H1 (cell line): ENCODE measurements at regions not wholly inside any gene's neighbourhood (a gene's known extent, or its start where the extent isn't known, plus 50 kb on each side); places are given as distances from the start of the nearest gene placed in this dataset.

ENCODE experiments used
- CTCF ChIA-PET: fragments of 300-600 bp; sonication (Branson Sonifier 250); formaldehyde crosslinking; loops from one replicate; lab custom pipeline; 2021; ENCODE audit not compliant: partially characterized antibody; lab: Charles Lee
- POLR2A ChIA-PET: fragments of 300-600 bp; sonication (Branson Sonifier 250); formaldehyde crosslinking; loops from one replicate; lab custom pipeline; 2021; ENCODE audit warnings: inconsistent platforms; ENCODE audit not compliant: partially characterized antibody; lab: Charles Lee
- DNase-seq, 2 experiments: peaks; one replicate each; pipeline versions ENCODE4 v3.0.0 to v3.0.0-alpha.2; 2010 to 2022; ENCODE audit warnings: low spot score in 2 of 2, low read depth in 1 of 2, mixed read lengths in 1 of 2
- FAIRE-seq: peaks from 2 replicates; lab custom pipeline; 2011; peaks lifted over from hg19 to GRCh38; lab: Jason Lieb, UNC
- H2AFZ ChIP-seq: 2 replicates; pipeline ENCODE4 v1.8.1; 2012; ENCODE audit warnings: low read length, inconsistent platforms
- H2AK5ac ChIP-seq: 2 replicates; pipeline ENCODE4 v1.6.1; 2013; ENCODE audit warnings: low read depth, low read length
- H2BK120ac ChIP-seq: replicated peaks from 2 replicates; pipeline ENCODE3; 2013; ENCODE audit warnings: low read depth, low read length, inconsistent platforms
- H2BK12ac ChIP-seq: 2 replicates; pipeline ENCODE4 v1.6.1; 2013; ENCODE audit warnings: low read depth, low read length
- H2BK15ac ChIP-seq: 2 replicates; pipeline ENCODE4 v1.6.1; 2013; ENCODE audit warnings: low read length
- H2BK20ac ChIP-seq: 2 replicates; pipeline ENCODE4 v1.6.1; 2013; ENCODE audit warnings: low read length
- H2BK5ac ChIP-seq: 2 replicates; pipeline ENCODE4 v1.6.1; 2013; ENCODE audit warnings: low read depth, low read length
- H3K14ac ChIP-seq: 2 replicates; pipeline ENCODE4 v1.6.1; 2013; ENCODE audit warnings: inconsistent platforms; ENCODE audit not compliant: insufficient read length
- H3K18ac ChIP-seq: 2 replicates; pipeline ENCODE4 v1.6.1; 2013; ENCODE audit warnings: low read length; ENCODE audit errors: extremely low read depth
- H3K23ac ChIP-seq: 2 replicates; pipeline ENCODE4 v1.6.1; 2013; ENCODE audit warnings: inconsistent platforms; ENCODE audit not compliant: insufficient read length
- H3K23me2 ChIP-seq: 2 replicates; pipeline ENCODE4 v1.6.1; 2013; ENCODE audit warnings: low read depth, low read length
- H3K27ac ChIP-seq: 2 replicates; pipeline ENCODE4 v1.6.1; 2011; ENCODE audit warnings: low read depth, low read length, inconsistent platforms
- H3K27me3 ChIP-seq, 4 experiments: replicated peaks in 1 of 4; 1 replicate in 1 of 4; 2 replicates in 3 of 4; pipeline versions ENCODE4 v1.6.1 to v1.8.1; 2011 to 2013; ENCODE audit warnings: low read length in 3 of 4, mild to moderate bottlenecking in 3 of 4, inconsistent platforms in 2 of 4, mixed read lengths in 2 of 4, moderate library complexity in 1 of 4; ENCODE audit not compliant: control insufficient read depth in 3 of 4, insufficient read depth in 3 of 4; ENCODE audit errors: extremely low read depth in 1 of 4
- H3K36me3 ChIP-seq, 4 experiments: 2 replicates each; pipeline versions ENCODE4 v1.6.1 to v1.8.1; 2011 to 2013; ENCODE audit warnings: mild to moderate bottlenecking in 4 of 4, low read length in 3 of 4, moderate library complexity in 2 of 4, control low read depth in 1 of 4, inconsistent platforms in 1 of 4; ENCODE audit not compliant: insufficient read depth in 4 of 4, control insufficient read depth in 2 of 4
- H3K4ac ChIP-seq: replicated peaks from 2 replicates; pipeline ENCODE3; 2013; ENCODE audit warnings: low read length, low read depth, mixed read lengths, inconsistent platforms; ENCODE audit not compliant: insufficient read length
- H3K4me1 ChIP-seq, 4 experiments: replicated peaks in 1 of 4; 1 replicate in 1 of 4; 2 replicates in 3 of 4; pipeline versions ENCODE4 v1.6.1 to v1.8.1; 2011 to 2013; ENCODE audit warnings: low read length in 3 of 4, inconsistent platforms in 2 of 4, mixed read lengths in 1 of 4; ENCODE audit not compliant: insufficient read depth in 4 of 4, control insufficient read depth in 3 of 4
- H3K4me2 ChIP-seq, 2 experiments: 2 replicates each; pipeline versions ENCODE4 v1.6.1 to v1.8.1; 2011 to 2013; ENCODE audit warnings: low read depth in 2 of 2, low read length in 2 of 2, control low read depth in 1 of 2, inconsistent platforms in 1 of 2, mild to moderate bottlenecking in 1 of 2; ENCODE audit not compliant: insufficient read depth in 1 of 2
- H3K4me3 ChIP-seq, 4 experiments: fragments of 200-600, 300-600 bp in 1 of 4; sonication (generic), shearing (Covaris generic), sonication (Bioruptor Twin) in 1 of 4; 2 replicates each; pipeline versions ENCODE4 v1.5.1 to v1.8.1; 2011 to 2016; ENCODE audit warnings: low read length in 4 of 4, low read depth in 3 of 4, control low read depth in 2 of 4, inconsistent platforms in 2 of 4, mild to moderate bottlenecking in 2 of 4, mixed read lengths in 1 of 4, moderate library complexity in 1 of 4; ENCODE audit not compliant: insufficient read depth in 2 of 4; ENCODE audit errors: extremely low read depth in 1 of 4
- H3K56ac ChIP-seq: replicated peaks from 2 replicates; pipeline ENCODE3; 2013; ENCODE audit warnings: low read depth, mild to moderate bottlenecking, mixed read lengths, low read length, inconsistent platforms; ENCODE audit not compliant: insufficient read length
- H3K79me1 ChIP-seq: 2 replicates; pipeline ENCODE4 v1.6.1; 2013; ENCODE audit warnings: low read depth, low read length, control low read depth
- H3K79me2 ChIP-seq, 2 experiments: 2 replicates each; pipeline versions ENCODE4 v1.6.1 to v1.8.1; 2012 to 2013; ENCODE audit warnings: low read length in 2 of 2, mild to moderate bottlenecking in 2 of 2, inconsistent platforms in 1 of 2; ENCODE audit not compliant: insufficient read depth in 2 of 2, control insufficient read depth in 1 of 2
- H3K9ac ChIP-seq, 4 experiments: replicated peaks in 1 of 4; 1 replicate in 1 of 4; 2 replicates in 3 of 4; pipeline versions ENCODE4 v1.6.1 to v1.8.1; 2011 to 2013; ENCODE audit warnings: low read depth in 3 of 4, low read length in 3 of 4, control low read depth in 2 of 4, mild to moderate bottlenecking in 2 of 4, moderate library complexity in 2 of 4, inconsistent platforms in 1 of 4; ENCODE audit errors: extremely low read depth in 1 of 4
- H3K9me3 ChIP-seq, 2 experiments: 2 replicates each; pipeline versions ENCODE4 v1.6.1 to v1.8.1; 2012 to 2013; ENCODE audit warnings: mild to moderate bottlenecking in 2 of 2, moderate library complexity in 2 of 2, control low read depth in 1 of 2, inconsistent platforms in 1 of 2, low read depth in 1 of 2, low read length in 1 of 2, mixed read lengths in 1 of 2; ENCODE audit not compliant: insufficient read depth in 2 of 2
- H4K20me1 ChIP-seq, 2 experiments: replicated peaks in 1 of 2; 2 replicates each; pipeline versions ENCODE3 to v1.8.1; 2011 to 2013; ENCODE audit warnings: inconsistent platforms in 2 of 2, low read length in 2 of 2, mild to moderate bottlenecking in 1 of 2; ENCODE audit not compliant: insufficient read depth in 2 of 2, control insufficient read depth in 1 of 2
- H4K5ac ChIP-seq: 2 replicates; pipeline ENCODE4 v1.6.1; 2013; ENCODE audit warnings: low read length, low read depth, mixed read lengths, inconsistent platforms; ENCODE audit not compliant: insufficient read length
- H4K8ac ChIP-seq: 2 replicates; pipeline ENCODE4 v1.8.0; 2013; ENCODE audit warnings: mild to moderate bottlenecking, moderate library complexity, low read length, inconsistent platforms; ENCODE audit not compliant: insufficient read depth; ENCODE audit errors: extremely low read depth
- H4K91ac ChIP-seq: replicated peaks from 2 replicates; pipeline ENCODE3; 2013; ENCODE audit warnings: low read length, mixed read lengths, inconsistent platforms; ENCODE audit not compliant: insufficient read length
- ASH2L ChIP-seq: fragments of 200-600, 300-600 bp; sonication (generic); IDR thresholded peaks from one replicate; pipeline ENCODE4 v1.7.1; 2017; ENCODE audit warnings: low read length
- CEBPB ChIP-seq: IDR thresholded peaks from 2 replicates; pipeline ENCODE4 v1.6.1; 2012; ENCODE audit warnings: low read depth, low read length
- CTBP2 ChIP-seq: IDR thresholded peaks from 2 replicates; pipeline ENCODE4 v1.7.0; 2011; ENCODE audit warnings: borderline replicate concordance, mild to moderate bottlenecking, moderate library complexity, mixed read lengths, low read length; ENCODE audit not compliant: insufficient read depth, insufficient read length
- GABPA ChIP-seq: IDR thresholded peaks from 2 replicates; pipeline ENCODE4 v1.6.1; 2011; ENCODE audit warnings: mild to moderate bottlenecking, low read length, moderate library complexity, borderline replicate concordance; ENCODE audit not compliant: insufficient read depth
- GTF2F1 ChIP-seq: IDR thresholded peaks from 2 replicates; pipeline ENCODE4 v1.6.1; 2012; ENCODE audit warnings: low read depth, low read length, improper control_type of control experiment, borderline replicate concordance
- HDAC6 ChIP-seq: IDR thresholded peaks from one replicate; pipeline ENCODE4 v1.7.1; 2012; ENCODE audit warnings: low read depth, mild to moderate bottlenecking, inconsistent platforms, low read length, moderate library complexity
- KDM1A ChIP-seq: fragments of 200-600, 300-600 bp; sonication (generic); IDR thresholded peaks from 2 replicates; pipeline ENCODE4 v1.7.1; 2016; ENCODE audit warnings: mild to moderate bottlenecking, low read length, borderline replicate concordance
- NRF1 ChIP-seq: IDR thresholded peaks from 2 replicates; pipeline ENCODE4 v1.6.1; 2011; ENCODE audit warnings: mild to moderate bottlenecking, low read depth, low read length, improper control_type of control experiment
- POLR2AphosphoS5 ChIP-seq: IDR thresholded peaks from 2 replicates; pipeline ENCODE4 v1.6.1; 2011; ENCODE audit warnings: low read depth, low read length
- RAD21 ChIP-seq, 2 experiments: IDR thresholded peaks in 1 of 2; conservative IDR thresholded peaks in 1 of 2; 2 replicates each; pipeline ENCODE4 v1.6.1; 2011; ENCODE audit warnings: low read depth in 2 of 2, low read length in 2 of 2, improper control_type of control experiment in 1 of 2, inconsistent platforms in 1 of 2, mild to moderate bottlenecking in 1 of 2, moderate library complexity in 1 of 2
- RFX5 ChIP-seq: IDR thresholded peaks from 2 replicates; pipeline ENCODE4 v1.6.1; 2011; ENCODE audit warnings: low read depth, low read length, improper control_type of control experiment, borderline replicate concordance
- RXRA ChIP-seq: IDR thresholded peaks from 2 replicates; pipeline ENCODE4 v1.6.1; 2011; ENCODE audit warnings: low read depth, mild to moderate bottlenecking, low read length, moderate library complexity; ENCODE audit not compliant: insufficient read depth
- SAP30 ChIP-seq: fragments of 300-600 bp; sonication (generic); IDR thresholded peaks from 2 replicates; pipeline ENCODE4 v1.7.1; 2012; ENCODE audit warnings: low read length, moderate library complexity, mild to moderate bottlenecking, inconsistent platforms; ENCODE audit not compliant: insufficient read depth, insufficient replicate concordance
- SRF ChIP-seq: IDR thresholded peaks from 2 replicates; pipeline ENCODE4 v1.6.1; 2011; ENCODE audit warnings: mild to moderate bottlenecking, low read depth, low read length, moderate library complexity
- WGBS, 2 experiments: shearing (Covaris generic) in 1 of 2; methylation state at CpG; one replicate each; pipeline versions ENCODE4 v1.1.6 to v1.1.7; 2013 to 2015; ENCODE audit warnings: low lambda C conversion rate in 2 of 2, mixed read lengths in 2 of 2, inconsistent platforms in 1 of 2, low coverage in 1 of 2, missing lambda C conversion rate in 1 of 2; ENCODE audit not compliant: insufficient replicate concordance in 2 of 2, insufficient coverage in 1 of 2, insufficient read length in 1 of 2; ENCODE audit errors: extremely low coverage in 1 of 2, missing lambda C conversion rate in 1 of 2; 5-methylcytosine and 5-hydroxymethylcytosine counted together

DNA sequence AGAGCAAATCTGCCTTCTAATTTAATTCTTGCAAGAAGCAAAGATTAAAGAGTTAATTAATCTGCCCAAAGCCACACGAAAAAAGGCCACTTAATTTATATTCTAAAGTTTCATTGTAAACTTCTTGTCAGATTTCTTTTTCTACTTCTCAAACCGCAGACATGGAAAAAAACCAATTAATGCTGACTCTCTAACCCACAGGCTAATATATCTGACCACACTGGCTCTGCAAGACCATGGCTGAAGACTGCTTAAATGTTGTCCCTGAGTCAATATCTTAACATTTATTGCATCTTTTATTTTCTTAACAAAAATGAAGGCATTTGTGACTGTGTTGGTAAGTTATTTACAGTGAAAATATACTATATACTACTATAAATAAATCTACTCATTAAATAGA is 234.0 kb upstream of the SP8 start:
- POLR2A ChIA-PET, result no interaction called here
- H4K8ac ChIP-seq, result no peak overlapping the region
- CTCF ChIA-PET, result interaction anchor here (1.5 kb wide), 1 partner anchor 10 kb away, joined by 4 read pairs; no protein-coding TSS in a partner anchor
- TF ChIP-seq KDM1A, result no peak
- TF ChIP-seq RFX5, result no peak
- TF ChIP-seq POLR2AphosphoS5, result no peak
- TF ChIP-seq RXRA, result no peak
- TF ChIP-seq RAD21 (IDR thresholded peaks at IDR 0.05 in 1 of 2, conservative IDR thresholded peaks at IDR 0.05 in 1 of 2; ENCODE audit: low read depth in 2 of 2, low read length in 2 of 2), result no peak
- no peak for TF ChIP-seq GTF2F1
- no peak for TF ChIP-seq CEBPB
- TF ChIP-seq ASH2L, result no peak
- no peak for TF ChIP-seq GABPA
- no peak for TF ChIP-seq NRF1
- no peak for TF ChIP-seq SRF
- TF ChIP-seq HDAC6, result no peak
- TF ChIP-seq SAP30, result no peak
- no peak for TF ChIP-seq CTBP2

More for the DNA sequence above, 234.0 kb upstream of the SP8 start:
- Histone ChIP-seq H4K91ac (no peak overlapping the region), H3K4ac (no peak overlapping the region), H3K79me2 (no peaks in the 10 kb centered on the region), H2BK120ac (no peak overlapping the region), H2BK5ac (no peak overlapping the region), H3K14ac (no peak overlapping the region), H2AFZ (no peak overlapping the region), H3K36me3 (no peaks in the 10 kb centered on the region), H3K18ac (no peak overlapping the region), H3K23ac (no peak overlapping the region), H3K4me2 (no peak overlapping the region), H2BK12ac (no peak overlapping the region), H4K20me1 (no peaks in the 10 kb centered on the region), H3K27ac (no peak overlapping the region), H4K5ac (no peak overlapping the region), H3K9ac (no peak overlapping the region), H3K79me1 (no peaks in the 10 kb centered on the region), H3K4me3 (no peak overlapping the region), H3K56ac (no peak overlapping the region), H2BK15ac (no peak overlapping the region), H2BK20ac (no peak overlapping the region), H3K4me1 (peaks cover 4 to 13% (median 10%) of the 10 kb centered on the region in 4 experiments), H3K9me3 (no peaks in the 10 kb centered on the region), H2AK5ac (no peak overlapping the region), H3K23me2 (no peaks in the 10 kb centered on the region), H3K27me3 (no peaks in the 10 kb centered on the region)
- 85% methylated on average over 2 of the region's 2 CpGs; no CpG with 5 or more reads in 1 of the 2 experiments for WGBS, 2 experiments
- DNase-seq, result no peak
- FAIRE-seq, result no peak
